Keratinocyte (primary cell): ENCODE measurements at regions not wholly inside any gene's neighbourhood (a gene's known extent, or its start where the extent isn't known, plus 50 kb on each side); places are given as distances from the start of the nearest gene placed in this dataset.
A peak's percentile ranks its signal among the peaks of the same experiment; 100 is the strongest.

ENCODE experiments used
- DNase-seq: peaks from one replicate; pipeline ENCODE4 v3.0.0-alpha.2; 2011; ENCODE audit warnings: low read depth, missing footprints, low spot score
- FAIRE-seq: peaks from 2 replicates; lab custom pipeline; 2011; peaks lifted over from hg19 to GRCh38; lab: Jason Lieb, UNC
- H2AFZ ChIP-seq: 2 replicates; pipeline ENCODE4 v1.6.0; 2012; ENCODE audit warnings: low read length, control low read depth, inconsistent platforms; ENCODE audit not compliant: control insufficient read depth
- H3K27ac ChIP-seq: 2 replicates; pipeline ENCODE4 v1.5.1; 2011; ENCODE audit warnings: low read length; ENCODE audit not compliant: control insufficient read depth, insufficient read depth
- H3K27me3 ChIP-seq: 3 replicates; pipeline ENCODE4 v1.6.0; 2011; ENCODE audit warnings: low read length; ENCODE audit not compliant: control insufficient read depth, insufficient read depth; ENCODE audit errors: extremely low read depth
- H3K36me3 ChIP-seq, 2 experiments: 2 replicates in 1 of 2; 3 replicates in 1 of 2; pipeline ENCODE4 v1.5.1; 2011; ENCODE audit warnings: low read length in 2 of 2, mild to moderate bottlenecking in 1 of 2; ENCODE audit not compliant: control insufficient read depth in 2 of 2, insufficient read depth in 2 of 2; ENCODE audit errors: extremely low read depth in 1 of 2
- H3K4me1 ChIP-seq: 3 replicates; pipeline ENCODE4 v1.5.1; 2011; ENCODE audit warnings: low read length; ENCODE audit not compliant: control insufficient read depth, insufficient read depth; ENCODE audit errors: extremely low read depth
- H3K4me2 ChIP-seq: 3 replicates; pipeline ENCODE4 v1.6.0; 2011; ENCODE audit warnings: low read depth, low read length; ENCODE audit not compliant: control insufficient read depth, insufficient read depth; ENCODE audit errors: extremely low read depth
- H3K4me3 ChIP-seq, 3 experiments: fragments of 200-600 bp in 1 of 3; sonication (generic) in 1 of 3; 2 replicates in 2 of 3; 3 replicates in 1 of 3; pipeline ENCODE4 v1.5.1; 2011 to 2016; ENCODE audit warnings: low read length in 3 of 3, mild to moderate bottlenecking in 3 of 3, control low read depth in 2 of 3, inconsistent platforms in 1 of 3, low read depth in 1 of 3, mixed read lengths in 1 of 3, mixed run types in 1 of 3, moderate library complexity in 1 of 3; ENCODE audit not compliant: control insufficient read depth in 2 of 3, insufficient read depth in 2 of 3; ENCODE audit errors: extremely low read depth in 1 of 3
- H3K79me2 ChIP-seq: 2 replicates; pipeline ENCODE4 v1.6.0; 2012; ENCODE audit warnings: low read length; ENCODE audit not compliant: control insufficient read depth, insufficient read depth
- H3K9ac ChIP-seq: 3 replicates; pipeline ENCODE4 v1.6.0; 2011; ENCODE audit warnings: low read length; ENCODE audit not compliant: control insufficient read depth, insufficient read depth; ENCODE audit errors: extremely low read depth
- H3K9me1 ChIP-seq: 3 replicates; pipeline ENCODE4 v1.6.0; 2011; ENCODE audit warnings: low read length; ENCODE audit not compliant: control insufficient read depth, insufficient read depth; ENCODE audit errors: extremely low read depth
- H3K9me3 ChIP-seq: 2 replicates; pipeline ENCODE4 v1.5.1; 2012; ENCODE audit warnings: low read depth, low read length; ENCODE audit not compliant: control insufficient read depth
- H4K20me1 ChIP-seq: 3 replicates; pipeline ENCODE4 v1.6.0; 2011; ENCODE audit warnings: low read length; ENCODE audit not compliant: control insufficient read depth, insufficient read depth; ENCODE audit errors: extremely low read depth
- CTCF ChIP-seq, 3 experiments: IDR thresholded peaks in 1 of 3; conservative IDR thresholded peaks in 1 of 3; optimal IDR thresholded peaks in 1 of 3; 2 replicates in 2 of 3; 3 replicates in 1 of 3; pipeline versions ENCODE3 to v1.5.1; 2011; ENCODE audit warnings: low read length in 3 of 3, mild to moderate bottlenecking in 3 of 3, moderate library complexity in 2 of 3, control low read depth in 1 of 3, inconsistent platforms in 1 of 3; ENCODE audit not compliant: insufficient read depth in 2 of 3; ENCODE audit errors: extremely low read depth in 1 of 3
- EZH2 ChIP-seq: IDR thresholded peaks from one replicate; pipeline ENCODE4 v1.6.1; 2012; ENCODE audit warnings: inconsistent platforms, mild to moderate bottlenecking, low read length, moderate library complexity
- dilution Hi-C: fragments of 300-500 bp; cut with MboI; formaldehyde crosslinking; loops from one replicate; pipeline ENCODE4 v1.7.0; 2020; ENCODE audit warnings: low sequenced_read_pairs; ENCODE audit not compliant: extremely low pct_ligation_motif_present

- TF ChIP-seq CTCF (optimal IDR thresholded peaks at IDR 0.05 in 1 of 3, IDR thresholded peaks at IDR 0.05 in 1 of 3, conservative IDR thresholded peaks at IDR 0.05 in 1 of 3; ENCODE audit: extremely low read depth in 1 of 3, insufficient read depth in 2 of 3, low read length in 3 of 3): no peak
- Histone ChIP-seq H3K27ac (no peak overlapping the region), H3K4me2 (peak overlapping the region; percentile 29), H3K4me3 (no peak overlapping the region), H2AFZ (peak overlapping the region; percentile 39), H3K79me2 (no peaks in the 10 kb centered on the region), H4K20me1 (no peaks in the 10 kb centered on the region), H3K9me3 (peaks cover 5% of the 10 kb centered on the region), H3K27me3 (no peaks in the 10 kb centered on the region), H3K9me1 (no peaks in the 10 kb centered on the region), H3K4me1 (peaks cover 18% of the 10 kb centered on the region), H3K36me3 (no peaks in the 10 kb centered on the region), H3K9ac (no peak overlapping the region)
- FAIRE-seq (no peak), DNase-seq (no peak)
- dilution Hi-C loops: no loop called here
Measured at GRCh38 chr7:68977385-68978055, 620.8 kb upstream of the AUTS2 start.

- no peak overlapping the region for H3K4me3 ChIP-seq
- H3K36me3 ChIP-seq: no peaks in the 10 kb centered on the region
- H3K79me2 ChIP-seq: no peaks in the 10 kb centered on the region
- H2AFZ ChIP-seq: no peak overlapping the region
- no peaks in the 10 kb centered on the region for H4K20me1 ChIP-seq
- H3K4me2 ChIP-seq: no peak overlapping the region
- H3K27me3 ChIP-seq: no peaks in the 10 kb centered on the region
- peaks cover 18% of the 10 kb centered on the region for H3K4me1 ChIP-seq
- H3K9me1 ChIP-seq: no peaks in the 10 kb centered on the region
- TF ChIP-seq EZH2 (no peak), CTCF (optimal IDR thresholded peaks at IDR 0.05 in 1 of 3, IDR thresholded peaks at IDR 0.05 in 1 of 3, conservative IDR thresholded peaks at IDR 0.05 in 1 of 3; ENCODE audit: extremely low read depth in 1 of 3, insufficient read depth in 2 of 3, low read length in 3 of 3) (no peak)
- dilution Hi-C loops: no loop called here
- H3K9ac ChIP-seq: no peak overlapping the region
- H3K9me3 ChIP-seq: peaks cover 5% of the 10 kb centered on the region
- H3K27ac ChIP-seq: no peak overlapping the region
- FAIRE-seq (no peak), DNase-seq (no peak)
Measured at GRCh38 chr7:68978710-68979109, 619.6 kb upstream of the AUTS2 start.
